SU-DHL-6 (cell line): ENCODE measurements at regions not wholly inside any gene's neighbourhood (a gene's known extent, or its start where the extent isn't known, plus 50 kb on each side); places are given as distances from the start of the nearest gene placed in this dataset.

Experiments
- H2AFZ ChIP-seq: fragments of 200-600 bp; sonication (generic); 2 replicates; pipeline ENCODE4 v1.6.1; 2014; ENCODE audit warnings: low read depth, mild to moderate bottlenecking, moderate library complexity, mixed read lengths, antibody characterized with exemption, low read length; ENCODE audit not compliant: severe bottlenecking
- H3F3A ChIP-seq: fragments of 200-600 bp; shearing (Covaris generic); 2 replicates; pipeline ENCODE4 v1.6.0; 2016; ENCODE audit warnings: antibody characterized with exemption, mild to moderate bottlenecking; ENCODE audit not compliant: insufficient read depth
- H3K27ac ChIP-seq: fragments of 200-600 bp; sonication (generic); 2 replicates; pipeline ENCODE4 v1.5.1; 2016; ENCODE audit warnings: low read depth, mild to moderate bottlenecking, low read length, moderate library complexity, mixed read lengths
- H3K27me3 ChIP-seq: fragments of 200-600 bp; sonication (generic), shearing (Covaris generic); 2 replicates; pipeline ENCODE4 v1.6.0; 2014; ENCODE audit warnings: mild to moderate bottlenecking, low read length
- H3K36me3 ChIP-seq: fragments of 200-600 bp; sonication (generic); 2 replicates; pipeline ENCODE4 v1.6.1; 2014; ENCODE audit warnings: mild to moderate bottlenecking, low read length, mixed read lengths
- H3K4me2 ChIP-seq: fragments of 300-600, 200-600 bp; shearing (Covaris generic), sonication (generic); 2 replicates; pipeline ENCODE4 v1.6.0; 2014; ENCODE audit warnings: low read length, low read depth, mild to moderate bottlenecking; ENCODE audit not compliant: poor library complexity, severe bottlenecking
- H3K4me3 ChIP-seq: fragments of 200-600 bp; sonication (generic); 2 replicates; pipeline ENCODE4 v1.5.1; 2014; ENCODE audit warnings: antibody characterized with exemption, low read length, mild to moderate bottlenecking, mixed read lengths; ENCODE audit not compliant: insufficient read depth, poor library complexity, severe bottlenecking
- H3K79me2 ChIP-seq: fragments of 200-600 bp; sonication (generic); 2 replicates; pipeline ENCODE4 v1.6.1; 2014; ENCODE audit warnings: mild to moderate bottlenecking, low read length, moderate library complexity; ENCODE audit not compliant: insufficient read depth
- H3K9ac ChIP-seq: fragments of 200-600 bp; sonication (generic); 2 replicates; pipeline ENCODE4 v1.7.0; 2014; ENCODE audit warnings: mild to moderate bottlenecking, low read length
- H3K9me2 ChIP-seq: fragments of 200-600 bp; sonication (generic); replicated peaks from 2 replicates; pipeline ENCODE4 v1.6.1; 2014; ENCODE audit warnings: low read length; ENCODE audit not compliant: insufficient read depth
- H3K9me3 ChIP-seq: fragments of 200-600 bp; sonication (generic); 2 replicates; pipeline ENCODE4 v1.6.1; 2014; ENCODE audit warnings: low read length, mixed read lengths; ENCODE audit not compliant: insufficient read depth
- H4K20me1 ChIP-seq: fragments of 200-600 bp; sonication (generic); 2 replicates; pipeline ENCODE4 v1.6.1; 2014; ENCODE audit warnings: low read depth, mild to moderate bottlenecking, antibody characterized with exemption, low read length, moderate library complexity, mixed read lengths
- CTCF ChIP-seq: fragments of 200-600 bp; sonication (generic); IDR thresholded peaks from one replicate; pipeline ENCODE4 v1.5.1; 2017; ENCODE audit warnings: antibody characterized with exemption, mild to moderate bottlenecking, low read length, moderate library complexity; ENCODE audit not compliant: insufficient read depth, poor library complexity, severe bottlenecking
- EZH2phosphoT487 ChIP-seq: fragments of 200-600 bp; sonication (generic), shearing (Covaris generic); conservative IDR thresholded peaks from 2 replicates; pipeline ENCODE4 v1.6.1; 2018; ENCODE audit warnings: mild to moderate bottlenecking, antibody characterized with exemption, low read length, moderate library complexity, mixed read lengths

- no peaks in the 10 kb centered on the region for H3K36me3 ChIP-seq
- no peak for TF ChIP-seq EZH2phosphoT487
- TF ChIP-seq CTCF, result no peak
- no peak overlapping the region for H2AFZ ChIP-seq
- H3K27me3 ChIP-seq, result no peaks in the 10 kb centered on the region
- H3K9me3 ChIP-seq, result no peaks in the 10 kb centered on the region
- no peaks in the 10 kb centered on the region for H4K20me1 ChIP-seq
- H3K4me3 ChIP-seq, result no peak overlapping the region
- no peak overlapping the region for H3K4me2 ChIP-seq
- no peaks in the 10 kb centered on the region for H3F3A ChIP-seq
- no peaks in the 10 kb centered on the region for H3K79me2 ChIP-seq
- no peaks in the 10 kb centered on the region for H3K9me2 ChIP-seq
- H3K9ac ChIP-seq, result no peak overlapping the region
- H3K27ac ChIP-seq, result no peak overlapping the region
Observed at GRCh38 chr4:123575291-123575690, 178.7 kb downstream of the SPRY1 start.

- Histone ChIP-seq H2AFZ (no peak overlapping the region), H4K20me1 (no peaks in the 10 kb centered on the region), H3K9ac (no peak overlapping the region), H3K4me2 (no peak overlapping the region), H3K27me3 (no peaks in the 10 kb centered on the region), H3F3A (no peaks in the 10 kb centered on the region), H3K79me2 (no peaks in the 10 kb centered on the region), H3K9me3 (no peaks in the 10 kb centered on the region), H3K27ac (no peak overlapping the region), H3K9me2 (no peaks in the 10 kb centered on the region), H3K4me3 (no peak overlapping the region), H3K36me3 (no peaks in the 10 kb centered on the region)
- TF ChIP-seq CTCF (no peak), EZH2phosphoT487 (no peak)
Observed at GRCh38 chr4:123577225-123577906, 180.8 kb downstream of the SPRY1 start.

GRCh38 chr4:123578276-123579029, 181.9 kb downstream of the SPRY1 start:
- Histone ChIP-seq H3K4me3 (no peak overlapping the region), H2AFZ (no peak overlapping the region), H3F3A (no peaks in the 10 kb centered on the region), H3K79me2 (no peaks in the 10 kb centered on the region), H3K9me3 (no peaks in the 10 kb centered on the region), H3K36me3 (no peaks in the 10 kb centered on the region), H3K4me2 (no peak overlapping the region), H4K20me1 (no peaks in the 10 kb centered on the region), H3K9me2 (no peaks in the 10 kb centered on the region), H3K9ac (no peak overlapping the region), H3K27ac (no peak overlapping the region), H3K27me3 (no peaks in the 10 kb centered on the region)
- no peak for TF ChIP-seq EZH2phosphoT487
- no peak for TF ChIP-seq CTCF
